Stomach (tissue), 8 donors: ENCODE measurements at regions not wholly inside any gene's neighbourhood (a gene's known extent, or its start where the extent isn't known, plus 50 kb on each side); places are given as distances from the start of the nearest gene placed in this dataset.

ENCODE experiments used
- DNase-seq, 2 donors: peaks; one replicate each; pipeline versions ENCODE4 v3.0.0 to v3.0.0-alpha.2; 2013 to 2019
- H3K27ac ChIP-seq, 5 donors: fragments of 200-600 bp in 4 of 5; sonication (generic) in 4 of 5; one replicate each; pipeline ENCODE4 v1.5.1; 2013 to 2019; ENCODE audit warnings: mild to moderate bottlenecking in 1 of 5, moderate library complexity in 1 of 5
- H3K27me3 ChIP-seq, 3 donors: fragments of 200-600 bp; sonication (generic); one replicate each; pipeline ENCODE4 v1.5.1; 2017 to 2019; ENCODE audit warnings: mixed run types in 1 of 3
- H3K36me3 ChIP-seq, 4 donors: fragments of 200-600 bp; sonication (generic); 1 replicate in 3 of 4; 2 replicates in 1 of 4; pipeline ENCODE4 v1.5.1; 2016 to 2019
- H3K4me1 ChIP-seq, 4 donors: fragments of 200-600 bp; sonication (generic); one replicate each; pipeline ENCODE4 v1.5.1; 2016 to 2019
- H3K4me3 ChIP-seq, 4 donors: fragments of 200-600 bp; sonication (generic) in 3 of 4; one replicate each; pipeline ENCODE4 v1.5.1; 2016 to 2019; ENCODE audit warnings: mild to moderate bottlenecking in 1 of 4
- H3K9me3 ChIP-seq, 4 donors: fragments of 200-600 bp; sonication (generic); one replicate each; pipeline ENCODE4 v1.5.1; 2016 to 2019
- CTCF ChIP-seq, 7 experiments: fragments of 450-650 bp in 4 of 7; fragments of 200-600 bp in 3 of 7; sonication (generic) in 3 of 7; IDR thresholded peaks; one replicate each; pipeline ENCODE4 v1.5.1; 2016 to 2019; ENCODE audit warnings: antibody characterized with exemption in 7 of 7, control low read depth in 2 of 7, mild to moderate bottlenecking in 1 of 7
- EP300 ChIP-seq: sonication (generic); formaldehyde crosslinking; IDR thresholded peaks from one replicate; pipeline ENCODE4 v1.6.1; 2017; ENCODE audit warnings: antibody characterized with exemption
- POLR2A ChIP-seq, 4 donors: fragments of 450-650 bp; IDR thresholded peaks; one replicate each; pipeline ENCODE4 v1.6.1; 2016; ENCODE audit warnings: antibody characterized with exemption in 4 of 4, control low read depth in 2 of 4, mild to moderate bottlenecking in 1 of 4, moderate library complexity in 1 of 4
- POLR2AphosphoS5 ChIP-seq, 3 donors: sonication (generic); formaldehyde crosslinking; IDR thresholded peaks; one replicate each; pipeline ENCODE4 v1.6.1; 2016; ENCODE audit warnings: antibody characterized with exemption in 3 of 3
- WGBS, 5 donors: extraction: QIAGEN DNeasy Blood & Tissue Kit in 3 of 5; methylation state at CpG; one replicate each; pipeline versions ENCODE4 v1.1.5 to v1.1.7; 2013 to 2018; 5-methylcytosine and 5-hydroxymethylcytosine counted together
- intact Hi-C: fragments of 100-400 bp; cut with DNase I; formaldehyde crosslinking; loops from one replicate; pipeline ENCODE4 v1.15.1; 2023; ENCODE audit warnings: low total_unique reads
- donor health status: healthy with polysubstance abuse.
- donor health status: Bipolar disorder and iron deficiency.
- donor health status: healthy.

- Histone ChIP-seq H3K36me3 (no peaks in the 10 kb centered on the region), H3K4me3 (no peak overlapping the region), H3K4me1 (no peaks in the 10 kb centered on the region), H3K27me3 (no peaks in the 10 kb centered on the region), H3K9me3 (no peaks in the 10 kb centered on the region), H3K27ac (no peak overlapping the region)
- WGBS, 5 donors = 92 to 96% (median 95%) methylated on average over 6 to 12 of the region's 12 CpGs
- no peak for TF ChIP-seq CTCF (IDR thresholded peaks at IDR 0.05)
- no peak for TF ChIP-seq EP300
- no peak for TF ChIP-seq POLR2AphosphoS5 (IDR thresholded peaks at IDR 0.05)
- no peak for TF ChIP-seq POLR2A (IDR thresholded peaks at IDR 0.05)
- DNase-seq = no peak
- intact Hi-C loops = no loop called here
These were observed 393.4 kb upstream of the CCDC196 start for GRCh38 chr14:66092748-66093147.

- no peaks in the 10 kb centered on the region for H3K4me1 ChIP-seq
- 90 to 97% (median 91%) methylated on average over 22 to 38 of the region's 38 CpGs for WGBS, 5 donors
- H3K36me3 ChIP-seq = no peaks in the 10 kb centered on the region
- TF ChIP-seq CTCF (IDR thresholded peaks at IDR 0.05) (no peak), EP300 (no peak), POLR2A (IDR thresholded peaks at IDR 0.05) (no peak), POLR2AphosphoS5 (IDR thresholded peaks at IDR 0.05) (no peak)
- H3K27me3 ChIP-seq = no peaks in the 10 kb centered on the region
- no peak for DNase-seq
- no peaks in the 10 kb centered on the region for H3K9me3 ChIP-seq
- H3K4me3 ChIP-seq = no peak overlapping the region
- no peak overlapping the region for H3K27ac ChIP-seq
- intact Hi-C loops = no loop called here
These were observed 392.0 kb upstream of the CCDC196 start for GRCh38 chr14:66094001-66094727.

- H3K27me3 ChIP-seq = no peaks in the 10 kb centered on the region
- H3K4me3 ChIP-seq = no peak overlapping the region
- intact Hi-C loops = no loop called here
- no peak overlapping the region for H3K27ac ChIP-seq
- 86 to 95% (median 92%) methylated on average over 4 of the region's 4 CpGs for WGBS, 5 donors
- TF ChIP-seq EP300 = no peak
- TF ChIP-seq POLR2A (IDR thresholded peaks at IDR 0.05) = no peak
- TF ChIP-seq CTCF (IDR thresholded peaks at IDR 0.05) = no peak
- no peak for DNase-seq
- H3K4me1 ChIP-seq = no peaks in the 10 kb centered on the region
- H3K36me3 ChIP-seq = no peaks in the 10 kb centered on the region
- no peaks in the 10 kb centered on the region for H3K9me3 ChIP-seq
These were observed 386.7 kb upstream of the CCDC196 start for GRCh38 chr14:66099451-66099850.

GRCh38 chr14:66099931-66100330, 386.2 kb upstream of the CCDC196 start:
- intact Hi-C loops = no loop called here
- no peaks in the 10 kb centered on the region for H3K4me1 ChIP-seq
- no peak overlapping the region for H3K27ac ChIP-seq
- 72 to 96% (median 93%) methylated on average over 1 of the region's 1 CpG for whole genome bisulfite sequencing, 5 donors
- DNase-seq = no peak
- no peaks in the 10 kb centered on the region for H3K27me3 ChIP-seq
- no peaks in the 10 kb centered on the region for H3K36me3 ChIP-seq
- H3K4me3 ChIP-seq = no peak overlapping the region
- H3K9me3 ChIP-seq = no peaks in the 10 kb centered on the region
- TF ChIP-seq EP300 (no peak), POLR2A (IDR thresholded peaks at IDR 0.05) (no peak), CTCF (IDR thresholded peaks at IDR 0.05) (no peak), POLR2AphosphoS5 (IDR thresholded peaks at IDR 0.05) (no peak)
